K562 (cell line): ENCODE measurements at regions not wholly inside any gene's neighbourhood (a gene's known extent, or its start where the extent isn't known, plus 50 kb on each side); places are given as distances from the start of the nearest gene placed in this dataset.

ENCODE experiments used
- CTCF ChIP-seq, 3 experiments: IDR thresholded peaks in 2 of 3; conservative IDR thresholded peaks in 1 of 3; 2 replicates each; pipeline ENCODE4 v1.5.1; 2011 to 2012; ENCODE audit warnings: low read length in 3 of 3, mild to moderate bottlenecking in 3 of 3, control low read depth in 2 of 3, improper control_type of control experiment in 1 of 3, inconsistent platforms in 1 of 3, low read depth in 1 of 3, mixed read lengths in 1 of 3, moderate library complexity in 1 of 3; ENCODE audit not compliant: insufficient read depth in 2 of 3
- DEAF1 ChIP-seq: fragments of 450-650 bp; formaldehyde crosslinking; IDR thresholded peaks from 2 replicates; pipeline ENCODE4 v1.4.0; 2020; ENCODE audit warnings: mild to moderate bottlenecking, moderate library complexity
- PBX2 ChIP-seq, 2 experiments: IDR thresholded peaks in 1 of 2; conservative IDR thresholded peaks in 1 of 2; 2 replicates each; pipeline ENCODE4 v1.6.1; 2016; ENCODE audit warnings: low read depth in 2 of 2, mild to moderate bottlenecking in 1 of 2, missing compliant biosample characterization in 1 of 2, missing genetic modification characterization in 1 of 2, moderate library complexity in 1 of 2
- RAD21 ChIP-seq, 2 experiments: fragments of 250-450 bp in 1 of 2; fragments of 450-650 bp in 1 of 2; sonication (Bioruptor Pico) in 1 of 2; formaldehyde crosslinking in 1 of 2; IDR thresholded peaks in 1 of 2; conservative IDR thresholded peaks in 1 of 2; 2 replicates each; pipeline versions ENCODE4 v1.4.0 to v1.8.0; 2020 to 2022; ENCODE audit warnings: mild to moderate bottlenecking in 2 of 2, moderate library complexity in 1 of 2
- REST ChIP-seq, 2 experiments: fragments of 450-650 bp; formaldehyde crosslinking in 1 of 2; IDR thresholded peaks; 2 replicates each; pipeline versions ENCODE4 v1.4.0 to v1.6.1; 2014 to 2020; ENCODE audit warnings: mild to moderate bottlenecking in 2 of 2, borderline replicate concordance in 1 of 2, low read depth in 1 of 2

GRCh38 chr12:22856178-22856577, 231.2 kb downstream of the ETNK1 start (continued):
- TF ChIP-seq REST (IDR thresholded peaks at IDR 0.05; ENCODE audit: borderline replicate concordance) = peak; percentile 66; the same call in 1 of the 2 replicates
- TF ChIP-seq REST (CRISPR knock-in tag; IDR thresholded peaks at IDR 0.05; ENCODE audit: low read depth) = no peak
- TF ChIP-seq RAD21 (CRISPR knock-in tag; conservative IDR thresholded peaks at IDR 0.05 in 1 of 2, IDR thresholded peaks at IDR 0.05 in 1 of 2) = peak; percentile 79 to 88
- no peak for TF ChIP-seq PBX2 (CRISPR knock-in tag; IDR thresholded peaks at IDR 0.05; ENCODE audit: low read depth)
- TF ChIP-seq PBX2 (tag; conservative IDR thresholded peaks at IDR 0.05; ENCODE audit: low read depth) = peak; percentile 39; the same call in 1 of the 2 replicates
- TF ChIP-seq CTCF (IDR thresholded peaks at IDR 0.05 in 2 of 3, conservative IDR thresholded peaks at IDR 0.05 in 1 of 3; ENCODE audit: insufficient read depth in 2 of 3, low read depth in 1 of 3, low read length in 3 of 3) = peak; percentile 33 to 72 (median 35); a peak in 4 of 6 replicates
- peak; percentile 55 for TF ChIP-seq DEAF1
